GM23338 (cell line): ENCODE measurements at regions not wholly inside any gene's neighbourhood (a gene's known extent, or its start where the extent isn't known, plus 50 kb on each side); places are given as distances from the start of the nearest gene placed in this dataset.

Experiments
- ATAC-seq: fragments of 200-7000 bp; cut with Tn5 transposase; 3 replicates; pipeline ENCODE4 v1.9.1; 2020
- DNase-seq: peaks from one replicate; pipeline ENCODE4 v3.0.0-alpha.2; 2015; ENCODE audit warnings: low spot score
- H2AFZ ChIP-seq: fragments of 200-600 bp; sonication (generic); 2 replicates; pipeline ENCODE4 v1.8.0; 2016; ENCODE audit warnings: antibody characterized with exemption, mild to moderate bottlenecking, moderate library complexity
- H3F3A ChIP-seq: fragments of 200-600 bp; sonication (generic); replicated peaks from 2 replicates; pipeline ENCODE4 v1.8.0; 2017; ENCODE audit warnings: antibody characterized with exemption, mixed run types, low read depth
- H3K27ac ChIP-seq: fragments of 200-600 bp; sonication (generic); 2 replicates; pipeline ENCODE4 v1.6.1; 2016; ENCODE audit warnings: low read depth
- H3K27me3 ChIP-seq: fragments of 200-600 bp; sonication (generic); 2 replicates; pipeline ENCODE4 v1.8.0; 2016; ENCODE audit warnings: mild to moderate bottlenecking, mixed run types, moderate library complexity; ENCODE audit not compliant: insufficient read depth
- H3K36me3 ChIP-seq: fragments of 200-600 bp; sonication (generic); 2 replicates; pipeline ENCODE4 v1.8.0; 2016; ENCODE audit warnings: mild to moderate bottlenecking; ENCODE audit not compliant: insufficient read depth
- H3K4me1 ChIP-seq: fragments of 200-600 bp; sonication (generic); 2 replicates; pipeline ENCODE4 v1.8.0; 2016; ENCODE audit warnings: mild to moderate bottlenecking, moderate library complexity; ENCODE audit not compliant: insufficient read depth
- H3K4me2 ChIP-seq: fragments of 200-600 bp; sonication (generic); 2 replicates; pipeline ENCODE4 v1.7.1; 2017; ENCODE audit warnings: mixed run types
- H3K4me3 ChIP-seq: fragments of 200-600 bp; sonication (generic); 2 replicates; pipeline ENCODE4 v1.6.1; 2016; ENCODE audit warnings: mixed run types
- H3K79me2 ChIP-seq: fragments of 200-600 bp; sonication (generic); replicated peaks from 2 replicates; pipeline ENCODE4 v1.8.0; 2017; ENCODE audit warnings: mild to moderate bottlenecking; ENCODE audit not compliant: insufficient read depth
- H3K9me2 ChIP-seq: fragments of 200-600 bp; sonication (generic); 2 replicates; pipeline ENCODE4 v1.8.0; 2017; ENCODE audit not compliant: insufficient read depth
- H4K20me1 ChIP-seq: fragments of 200-600 bp; sonication (generic); replicated peaks from 2 replicates; pipeline ENCODE4 v1.8.0; 2017; ENCODE audit warnings: mild to moderate bottlenecking; ENCODE audit not compliant: insufficient read depth
- H3K27ac Mint-ChIP-seq: 2 replicates; pipeline ENCODE4 v1.8.0; 2020; ENCODE audit warnings: inconsistent platforms, mild to moderate bottlenecking, moderate library complexity, mixed read lengths
- H3K27me3 Mint-ChIP-seq: 3 replicates; pipeline ENCODE4 v1.8.0; 2022; ENCODE audit warnings: low read depth, mild to moderate bottlenecking, moderate library complexity, mixed read lengths, inconsistent platforms; ENCODE audit not compliant: insufficient read depth, poor library complexity
- H3K36me3 Mint-ChIP-seq: 3 replicates; pipeline ENCODE4 v1.8.0; 2021; ENCODE audit warnings: low read depth, mild to moderate bottlenecking, inconsistent platforms, moderate library complexity, mixed read lengths
- H3K4me1 Mint-ChIP-seq: 3 replicates; pipeline ENCODE4 v1.8.0; 2020; ENCODE audit warnings: mild to moderate bottlenecking, inconsistent platforms, mixed read lengths
- H3K4me3 Mint-ChIP-seq: 3 replicates; pipeline ENCODE4 v1.8.0; 2021; ENCODE audit warnings: moderate library complexity, mild to moderate bottlenecking, inconsistent platforms, mixed read lengths
- H3K9me3 Mint-ChIP-seq: 3 replicates; pipeline ENCODE4 v1.8.0; 2020; ENCODE audit warnings: moderate library complexity, mild to moderate bottlenecking, inconsistent platforms, mixed read lengths
- EZH2phosphoT487 ChIP-seq: fragments of 200-600 bp; sonication (generic); IDR thresholded peaks from one replicate; pipeline ENCODE4 v1.8.1; 2018; ENCODE audit warnings: antibody characterized with exemption; ENCODE audit not compliant: unreplicated experiment
- JUNB ChIP-seq: IDR thresholded peaks from one replicate; pipeline ENCODE4 v1.6.1; 2016; ENCODE audit warnings: antibody characterized with exemption; ENCODE audit not compliant: unreplicated experiment
- NANOG ChIP-seq: IDR thresholded peaks from 2 replicates; pipeline ENCODE4 v1.6.1; 2016; ENCODE audit warnings: antibody characterized with exemption, borderline replicate concordance
- POLR2AphosphoS5 ChIP-seq: IDR thresholded peaks from 2 replicates; pipeline ENCODE4 v1.6.1; 2016; ENCODE audit warnings: antibody characterized with exemption, low read depth
- REST ChIP-seq: IDR thresholded peaks from one replicate; pipeline ENCODE4 v1.6.1; 2018; ENCODE audit warnings: antibody characterized with exemption; ENCODE audit not compliant: unreplicated experiment
- STAT1 ChIP-seq: IDR thresholded peaks from one replicate; pipeline ENCODE4 v1.6.1; 2016; ENCODE audit warnings: antibody characterized with exemption; ENCODE audit not compliant: unreplicated experiment
- ZNF114 ChIP-seq: fragments of 250-450 bp; sonication (Bioruptor Pico); IDR thresholded peaks from 2 replicates; pipeline ENCODE4 v1.5.0; 2020; ENCODE audit warnings: mild to moderate bottlenecking, moderate library complexity
- TF ChIP-seq, protein P1 (sequence below): IDR thresholded peaks from 2 replicates; pipeline ENCODE4 v1.6.1; 2016; ENCODE audit warnings: antibody characterized with exemption
- TF ChIP-seq, protein P2 (sequence below), 2 experiments: fragments of 200-600 bp in 1 of 2; sonication (generic) in 1 of 2; conservative IDR thresholded peaks; 2 replicates each; pipeline versions ENCODE4 v1.5.1 to v1.6.1; 2016 to 2017; ENCODE audit warnings: antibody characterized with exemption in 2 of 2, low read depth in 2 of 2, mild to moderate bottlenecking in 2 of 2, moderate library complexity in 1 of 2
- TF ChIP-seq, protein P3 (sequence below): fragments of 250-450 bp; sonication (Bioruptor Pico); IDR thresholded peaks from 2 replicates; pipeline ENCODE4 v1.5.0; 2020; ENCODE audit warnings: mild to moderate bottlenecking, moderate library complexity

DNA sequence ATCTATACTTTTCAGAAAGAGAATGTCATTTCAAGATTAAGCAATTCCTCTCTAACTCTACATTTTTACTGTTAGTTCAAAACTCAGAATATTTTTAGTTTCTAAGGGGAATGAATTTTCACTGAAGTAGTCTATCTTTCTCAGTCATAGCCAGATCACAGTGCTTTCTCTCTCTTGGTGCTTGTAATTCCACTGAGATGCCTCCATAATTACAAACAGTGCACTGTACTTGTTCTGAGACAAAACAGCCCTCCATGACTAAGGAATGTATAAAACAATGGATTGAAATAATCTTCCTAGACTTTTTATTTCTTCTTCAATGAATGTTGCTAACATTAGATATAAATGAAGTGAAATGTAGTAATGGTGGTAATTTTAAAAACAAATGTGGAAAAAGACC, 603.2 kb upstream of the FAM241A start:
- DNase-seq (no peak), ATAC-seq (no peak)
- no peaks in the 10 kb centered on the region for H3F3A ChIP-seq
- H3K4me3 Mint-ChIP-seq: no peak overlapping the region
- no peak for TF ChIP-seq EZH2phosphoT487
- no peak for TF ChIP-seq NANOG
- no peaks in the 10 kb centered on the region for H3K79me2 ChIP-seq
- peaks cover 6% of the 10 kb centered on the region; the same call in 2 of the 3 replicates for H3K4me1 Mint-ChIP-seq
- H3K4me3 ChIP-seq: no peak overlapping the region
- H2AFZ ChIP-seq: no peak overlapping the region
- H3K9me2 ChIP-seq: no peaks in the 10 kb centered on the region
- no peak overlapping the region for H3K27ac Mint-ChIP-seq
- H3K27ac ChIP-seq: no peak overlapping the region
- H3K9me3 Mint-ChIP-seq: no peaks in the 10 kb centered on the region
- H3K36me3 Mint-ChIP-seq: no peaks in the 10 kb centered on the region
- H3K36me3 ChIP-seq: no peaks in the 10 kb centered on the region
- no peaks in the 10 kb centered on the region for H3K27me3 ChIP-seq
- H3K27me3 Mint-ChIP-seq: no peaks in the 10 kb centered on the region
- H4K20me1 ChIP-seq: no peaks in the 10 kb centered on the region
- H3K4me1 ChIP-seq: peaks cover 7% of the 10 kb centered on the region
- H3K4me2 ChIP-seq: no peak overlapping the region

- Mint-ChIP-seq H3K4me1 (no peaks in the 10 kb centered on the region), H3K4me3 (no peak overlapping the region), H3K36me3 (no peaks in the 10 kb centered on the region), H3K27ac (no peak overlapping the region), H3K27me3 (no peaks in the 10 kb centered on the region), H3K9me3 (no peaks in the 10 kb centered on the region; the same call in 2 of the 3 replicates)
- Histone ChIP-seq H3K4me3 (no peak overlapping the region), H4K20me1 (no peaks in the 10 kb centered on the region), H3F3A (no peaks in the 10 kb centered on the region), H3K27me3 (no peaks in the 10 kb centered on the region), H3K36me3 (no peaks in the 10 kb centered on the region), H3K9me2 (no peaks in the 10 kb centered on the region), H3K4me2 (no peak overlapping the region), H2AFZ (no peak overlapping the region), H3K4me1 (no peaks in the 10 kb centered on the region), H3K79me2 (no peaks in the 10 kb centered on the region), H3K27ac (no peak overlapping the region)
- DNase-seq (no peak), ATAC-seq (no peak)
- TF ChIP-seq, protein P1, sequence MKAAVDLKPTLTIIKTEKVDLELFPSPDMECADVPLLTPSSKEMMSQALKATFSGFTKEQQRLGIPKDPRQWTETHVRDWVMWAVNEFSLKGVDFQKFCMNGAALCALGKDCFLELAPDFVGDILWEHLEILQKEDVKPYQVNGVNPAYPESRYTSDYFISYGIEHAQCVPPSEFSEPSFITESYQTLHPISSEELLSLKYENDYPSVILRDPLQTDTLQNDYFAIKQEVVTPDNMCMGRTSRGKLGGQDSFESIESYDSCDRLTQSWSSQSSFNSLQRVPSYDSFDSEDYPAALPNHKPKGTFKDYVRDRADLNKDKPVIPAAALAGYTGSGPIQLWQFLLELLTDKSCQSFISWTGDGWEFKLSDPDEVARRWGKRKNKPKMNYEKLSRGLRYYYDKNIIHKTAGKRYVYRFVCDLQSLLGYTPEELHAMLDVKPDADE: no peak
- TF ChIP-seq EZH2phosphoT487 (no peak), POLR2AphosphoS5 (no peak), STAT1 (no peak), ZNF114 (no peak), REST (no peak), JUNB (no peak)
- TF ChIP-seq, protein P2, sequence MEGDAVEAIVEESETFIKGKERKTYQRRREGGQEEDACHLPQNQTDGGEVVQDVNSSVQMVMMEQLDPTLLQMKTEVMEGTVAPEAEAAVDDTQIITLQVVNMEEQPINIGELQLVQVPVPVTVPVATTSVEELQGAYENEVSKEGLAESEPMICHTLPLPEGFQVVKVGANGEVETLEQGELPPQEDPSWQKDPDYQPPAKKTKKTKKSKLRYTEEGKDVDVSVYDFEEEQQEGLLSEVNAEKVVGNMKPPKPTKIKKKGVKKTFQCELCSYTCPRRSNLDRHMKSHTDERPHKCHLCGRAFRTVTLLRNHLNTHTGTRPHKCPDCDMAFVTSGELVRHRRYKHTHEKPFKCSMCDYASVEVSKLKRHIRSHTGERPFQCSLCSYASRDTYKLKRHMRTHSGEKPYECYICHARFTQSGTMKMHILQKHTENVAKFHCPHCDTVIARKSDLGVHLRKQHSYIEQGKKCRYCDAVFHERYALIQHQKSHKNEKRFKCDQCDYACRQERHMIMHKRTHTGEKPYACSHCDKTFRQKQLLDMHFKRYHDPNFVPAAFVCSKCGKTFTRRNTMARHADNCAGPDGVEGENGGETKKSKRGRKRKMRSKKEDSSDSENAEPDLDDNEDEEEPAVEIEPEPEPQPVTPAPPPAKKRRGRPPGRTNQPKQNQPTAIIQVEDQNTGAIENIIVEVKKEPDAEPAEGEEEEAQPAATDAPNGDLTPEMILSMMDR (conservative IDR thresholded peaks at IDR 0.05; ENCODE audit: low read depth in 2 of 2): no peak
- TF ChIP-seq, protein P3, sequence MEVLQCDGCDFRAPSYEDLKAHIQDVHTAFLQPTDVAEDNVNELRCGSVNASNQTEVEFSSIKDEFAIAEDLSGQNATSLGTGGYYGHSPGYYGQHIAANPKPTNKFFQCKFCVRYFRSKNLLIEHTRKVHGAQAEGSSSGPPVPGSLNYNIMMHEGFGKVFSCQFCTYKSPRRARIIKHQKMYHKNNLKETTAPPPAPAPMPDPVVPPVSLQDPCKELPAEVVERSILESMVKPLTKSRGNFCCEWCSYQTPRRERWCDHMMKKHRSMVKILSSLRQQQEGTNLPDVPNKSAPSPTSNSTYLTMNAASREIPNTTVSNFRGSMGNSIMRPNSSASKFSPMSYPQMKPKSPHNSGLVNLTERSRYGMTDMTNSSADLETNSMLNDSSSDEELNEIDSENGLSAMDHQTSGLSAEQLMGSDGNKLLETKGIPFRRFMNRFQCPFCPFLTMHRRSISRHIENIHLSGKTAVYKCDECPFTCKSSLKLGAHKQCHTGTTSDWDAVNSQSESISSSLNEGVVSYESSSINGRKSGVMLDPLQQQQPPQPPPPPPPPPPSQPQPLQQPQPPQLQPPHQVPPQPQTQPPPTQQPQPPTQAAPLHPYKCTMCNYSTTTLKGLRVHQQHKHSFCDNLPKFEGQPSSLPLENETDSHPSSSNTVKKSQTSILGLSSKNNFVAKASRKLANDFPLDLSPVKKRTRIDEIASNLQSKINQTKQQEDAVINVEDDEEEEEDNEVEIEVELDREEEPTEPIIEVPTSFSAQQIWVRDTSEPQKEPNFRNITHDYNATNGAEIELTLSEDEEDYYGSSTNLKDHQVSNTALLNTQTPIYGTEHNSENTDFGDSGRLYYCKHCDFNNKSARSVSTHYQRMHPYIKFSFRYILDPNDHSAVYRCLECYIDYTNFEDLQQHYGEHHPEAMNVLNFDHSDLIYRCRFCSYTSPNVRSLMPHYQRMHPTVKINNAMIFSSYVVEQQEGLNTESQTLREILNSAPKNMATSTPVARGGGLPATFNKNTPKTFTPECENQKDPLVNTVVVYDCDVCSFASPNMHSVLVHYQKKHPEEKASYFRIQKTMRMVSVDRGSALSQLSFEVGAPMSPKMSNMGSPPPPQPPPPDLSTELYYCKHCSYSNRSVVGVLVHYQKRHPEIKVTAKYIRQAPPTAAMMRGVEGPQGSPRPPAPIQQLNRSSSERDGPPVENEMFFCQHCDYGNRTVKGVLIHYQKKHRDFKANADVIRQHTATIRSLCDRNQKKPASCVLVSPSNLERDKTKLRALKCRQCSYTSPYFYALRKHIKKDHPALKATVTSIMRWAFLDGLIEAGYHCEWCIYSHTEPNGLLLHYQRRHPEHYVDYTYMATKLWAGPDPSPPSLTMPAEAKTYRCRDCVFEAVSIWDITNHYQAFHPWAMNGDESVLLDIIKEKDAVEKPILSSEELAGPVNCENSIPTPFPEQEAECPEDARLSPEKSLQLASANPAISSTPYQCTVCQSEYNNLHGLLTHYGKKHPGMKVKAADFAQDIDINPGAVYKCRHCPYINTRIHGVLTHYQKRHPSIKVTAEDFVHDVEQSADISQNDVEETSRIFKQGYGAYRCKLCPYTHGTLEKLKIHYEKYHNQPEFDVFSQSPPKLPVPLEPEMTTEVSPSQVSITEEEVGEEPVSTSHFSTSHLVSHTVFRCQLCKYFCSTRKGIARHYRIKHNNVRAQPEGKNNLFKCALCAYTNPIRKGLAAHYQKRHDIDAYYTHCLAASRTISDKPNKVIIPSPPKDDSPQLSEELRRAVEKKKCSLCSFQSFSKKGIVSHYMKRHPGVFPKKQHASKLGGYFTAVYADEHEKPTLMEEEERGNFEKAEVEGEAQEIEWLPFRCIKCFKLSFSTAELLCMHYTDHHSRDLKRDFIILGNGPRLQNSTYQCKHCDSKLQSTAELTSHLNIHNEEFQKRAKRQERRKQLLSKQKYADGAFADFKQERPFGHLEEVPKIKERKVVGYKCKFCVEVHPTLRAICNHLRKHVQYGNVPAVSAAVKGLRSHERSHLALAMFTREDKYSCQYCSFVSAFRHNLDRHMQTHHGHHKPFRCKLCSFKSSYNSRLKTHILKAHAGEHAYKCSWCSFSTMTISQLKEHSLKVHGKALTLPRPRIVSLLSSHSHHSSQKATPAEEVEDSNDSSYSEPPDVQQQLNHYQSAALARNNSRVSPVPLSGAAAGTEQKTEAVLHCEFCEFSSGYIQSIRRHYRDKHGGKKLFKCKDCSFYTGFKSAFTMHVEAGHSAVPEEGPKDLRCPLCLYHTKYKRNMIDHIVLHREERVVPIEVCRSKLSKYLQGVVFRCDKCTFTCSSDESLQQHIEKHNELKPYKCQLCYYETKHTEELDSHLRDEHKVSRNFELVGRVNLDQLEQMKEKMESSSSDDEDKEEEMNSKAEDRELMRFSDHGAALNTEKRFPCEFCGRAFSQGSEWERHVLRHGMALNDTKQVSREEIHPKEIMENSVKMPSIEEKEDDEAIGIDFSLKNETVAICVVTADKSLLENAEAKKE: no peak
Measured at GRCh38 chr4:111546881-111547280, 598.4 kb upstream of the FAM241A start.
